Coronary artery (tissue), 2 donors: ENCODE measurements at regions not wholly inside any gene's neighbourhood (a gene's known extent, or its start where the extent isn't known, plus 50 kb on each side); places are given as distances from the start of the nearest gene placed in this dataset.

Experiments used
- DNase-seq: peaks from one replicate; pipeline ENCODE4 v3.0.0-alpha.2; 2017; ENCODE audit warnings: low spot score
- H3K27ac ChIP-seq, 2 donors: fragments of 200-600 bp; sonication (generic); one replicate each; pipeline ENCODE4 v1.5.1; 2016 to 2019
- H3K4me3 ChIP-seq: fragments of 200-600 bp; sonication (generic); 2 replicates; pipeline ENCODE4 v1.5.1; 2016; ENCODE audit warnings: mild to moderate bottlenecking, moderate library complexity
- CTCF ChIP-seq: fragments of 200-600 bp; sonication (generic); IDR thresholded peaks from one replicate; pipeline ENCODE4 v1.5.1; 2019; ENCODE audit warnings: antibody characterized with exemption

GRCh38 chr7:15936991-15937390 is 250.5 kb upstream of the MEOX2 start:
- Histone ChIP-seq H3K4me3 (no peak overlapping the region), H3K27ac (no peak overlapping the region)
- TF ChIP-seq CTCF = no peak
- no peak for DNase-seq

- Histone ChIP-seq H3K4me3 (no peak overlapping the region), H3K27ac (no peak overlapping the region)
- no peak for DNase-seq
- no peak for TF ChIP-seq CTCF
Observed at GRCh38 chr7:15932318-15932717, 245.8 kb upstream of the MEOX2 start.

- no peak overlapping the region for H3K27ac ChIP-seq
- TF ChIP-seq CTCF = no peak
- H3K4me3 ChIP-seq = no peak overlapping the region
- DNase-seq = no peak
Observed at GRCh38 chr7:15929411-15929810, 242.9 kb upstream of the MEOX2 start.

- Histone ChIP-seq H3K4me3 (no peak overlapping the region), H3K27ac (no peak overlapping the region)
- DNase-seq = no peak
- no peak for TF ChIP-seq CTCF
Observed at GRCh38 chr7:15925608-15926007, 239.1 kb upstream of the MEOX2 start.

GRCh38 chr7:15924910-15925309 is 238.4 kb upstream of the MEOX2 start:
- Histone ChIP-seq H3K4me3 (no peak overlapping the region), H3K27ac (no peak overlapping the region)
- TF ChIP-seq CTCF = no peak
- DNase-seq = no peak

- Histone ChIP-seq H3K27ac (no peak overlapping the region), H3K4me3 (no peak overlapping the region)
- no peak for TF ChIP-seq CTCF
- DNase-seq = no peak
Observed at GRCh38 chr7:15922002-15922401, 235.5 kb upstream of the MEOX2 start.

GRCh38 chr7:15921576-15921975 is 235.1 kb upstream of the MEOX2 start:
- no peak overlapping the region for H3K4me3 ChIP-seq
- no peak for TF ChIP-seq CTCF
- no peak overlapping the region for H3K27ac ChIP-seq
- DNase-seq = no peak
